Body of pancreas (tissue), 4 donors: ENCODE measurements at regions not wholly inside any gene's neighbourhood (a gene's known extent, or its start where the extent isn't known, plus 50 kb on each side); places are given as distances from the start of the nearest gene placed in this dataset.
"Not testable (repeated sequence)": the region's sequence is repeated elsewhere in the genome, so short reads cannot be mapped to it uniquely, and the experiment has no call there.

Experiments used
- POLR2A ChIP-seq, 3 donors: fragments of 450-650 bp; IDR thresholded peaks; one replicate each; pipeline ENCODE4 v1.6.1; 2016; ENCODE audit warnings: antibody characterized with exemption in 3 of 3, mild to moderate bottlenecking in 2 of 3
- TF ChIP-seq, protein P1 (sequence below), 7 experiments: fragments of 450-650 bp in 4 of 7; fragments of 200-600 bp in 3 of 7; sonication (generic) in 3 of 7; IDR thresholded peaks; one replicate each; pipeline ENCODE4 v1.5.1; 2016 to 2019; ENCODE audit warnings: antibody characterized with exemption in 7 of 7

DNA sequence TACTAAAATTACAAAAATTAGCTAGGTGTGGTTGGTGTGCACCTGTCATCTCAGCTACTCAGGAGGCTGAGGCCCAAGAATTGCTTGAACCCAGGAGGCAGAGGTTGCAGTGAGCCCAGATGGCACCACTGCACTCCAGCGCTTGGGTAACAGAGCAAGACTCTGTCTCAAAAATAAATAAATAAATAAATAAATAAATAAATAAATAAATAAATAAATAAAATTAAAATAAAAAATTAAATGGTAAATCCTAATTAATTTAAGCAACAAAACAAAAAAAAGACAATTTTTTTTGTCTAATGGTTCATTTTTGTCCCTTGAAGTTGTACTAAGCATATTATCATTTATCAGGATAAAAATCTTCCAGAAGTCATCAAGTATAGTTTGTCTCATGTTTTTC is 521.2 kb upstream of the SOX9 start:
- TF ChIP-seq, protein P1, sequence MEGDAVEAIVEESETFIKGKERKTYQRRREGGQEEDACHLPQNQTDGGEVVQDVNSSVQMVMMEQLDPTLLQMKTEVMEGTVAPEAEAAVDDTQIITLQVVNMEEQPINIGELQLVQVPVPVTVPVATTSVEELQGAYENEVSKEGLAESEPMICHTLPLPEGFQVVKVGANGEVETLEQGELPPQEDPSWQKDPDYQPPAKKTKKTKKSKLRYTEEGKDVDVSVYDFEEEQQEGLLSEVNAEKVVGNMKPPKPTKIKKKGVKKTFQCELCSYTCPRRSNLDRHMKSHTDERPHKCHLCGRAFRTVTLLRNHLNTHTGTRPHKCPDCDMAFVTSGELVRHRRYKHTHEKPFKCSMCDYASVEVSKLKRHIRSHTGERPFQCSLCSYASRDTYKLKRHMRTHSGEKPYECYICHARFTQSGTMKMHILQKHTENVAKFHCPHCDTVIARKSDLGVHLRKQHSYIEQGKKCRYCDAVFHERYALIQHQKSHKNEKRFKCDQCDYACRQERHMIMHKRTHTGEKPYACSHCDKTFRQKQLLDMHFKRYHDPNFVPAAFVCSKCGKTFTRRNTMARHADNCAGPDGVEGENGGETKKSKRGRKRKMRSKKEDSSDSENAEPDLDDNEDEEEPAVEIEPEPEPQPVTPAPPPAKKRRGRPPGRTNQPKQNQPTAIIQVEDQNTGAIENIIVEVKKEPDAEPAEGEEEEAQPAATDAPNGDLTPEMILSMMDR (IDR thresholded peaks at IDR 0.05), result not testable (repeated sequence)
- not testable (repeated sequence) for TF ChIP-seq POLR2A (IDR thresholded peaks at IDR 0.05)
